ENCODE measurements at regions not wholly inside any gene's neighbourhood (a gene's known extent, or its start where the extent isn't known, plus 50 kb on each side); places are given as distances from the start of the nearest gene placed in this dataset.
"Not testable (repeated sequence)": the region's sequence is repeated elsewhere in the genome, so short reads cannot be mapped to it uniquely, and the experiment has no call there.

DNA sequence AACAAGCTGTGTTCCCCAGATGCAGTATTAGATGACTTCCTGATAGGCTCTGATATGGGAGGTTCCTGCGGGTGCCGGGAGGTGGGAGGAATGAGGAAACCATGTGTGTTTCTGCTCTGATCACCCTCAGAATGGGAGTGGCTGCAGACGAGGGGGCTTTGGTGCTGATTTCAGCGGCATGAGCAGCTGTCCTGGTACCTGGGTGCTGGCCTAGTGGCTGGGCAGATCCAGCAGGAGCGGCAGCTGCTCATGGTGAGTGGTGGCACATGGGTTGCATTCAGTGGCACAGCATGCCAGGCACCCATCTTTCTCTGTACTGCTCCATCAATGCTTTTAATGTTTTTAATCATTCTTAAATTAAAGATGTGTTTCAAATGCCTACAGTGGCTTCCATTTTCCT is 177.2 kb upstream of the NETO1 start:
- DNase-seq: no peak

DNA sequence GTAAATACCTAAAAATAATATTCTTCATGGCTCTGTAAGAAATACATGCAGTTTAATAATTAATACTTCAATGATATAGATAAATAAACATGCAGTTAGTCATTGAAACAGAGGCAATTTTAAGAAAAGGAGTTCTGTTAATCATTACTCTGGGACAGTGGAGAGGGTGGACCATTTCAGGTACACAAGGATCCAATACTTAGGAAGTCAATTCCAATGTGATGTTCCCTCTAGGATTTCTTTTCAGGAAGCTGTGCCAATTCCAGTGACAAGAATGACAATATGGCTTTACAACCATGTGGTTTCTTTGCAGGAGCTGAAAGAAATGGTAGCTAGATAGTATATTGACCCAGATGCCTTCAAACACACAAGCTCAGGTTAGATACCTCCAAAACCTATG is 175.8 kb upstream of the NETO1 start:
- no peak for DNase-seq

DNA sequence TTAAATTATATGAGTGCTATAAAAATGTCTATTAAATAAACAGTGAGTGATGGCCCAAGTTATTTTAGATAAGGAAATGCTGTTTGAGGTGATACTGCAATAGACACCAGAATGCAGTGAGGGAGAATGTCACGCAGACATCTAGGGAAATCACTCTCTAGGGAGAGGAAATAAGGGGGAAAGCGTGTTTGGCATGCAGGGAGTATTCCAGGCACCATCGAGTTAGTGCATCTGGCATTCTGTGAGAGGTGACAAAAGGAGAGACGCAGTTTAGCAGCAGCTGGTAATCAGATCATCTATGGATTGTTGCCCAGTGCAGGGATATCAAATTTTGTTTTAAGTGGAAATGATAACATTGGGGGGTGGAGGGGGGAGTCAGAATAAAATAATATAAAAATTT is 175.4 kb upstream of the NETO1 start:
- DNase-seq: peak; percentile 22

DNA sequence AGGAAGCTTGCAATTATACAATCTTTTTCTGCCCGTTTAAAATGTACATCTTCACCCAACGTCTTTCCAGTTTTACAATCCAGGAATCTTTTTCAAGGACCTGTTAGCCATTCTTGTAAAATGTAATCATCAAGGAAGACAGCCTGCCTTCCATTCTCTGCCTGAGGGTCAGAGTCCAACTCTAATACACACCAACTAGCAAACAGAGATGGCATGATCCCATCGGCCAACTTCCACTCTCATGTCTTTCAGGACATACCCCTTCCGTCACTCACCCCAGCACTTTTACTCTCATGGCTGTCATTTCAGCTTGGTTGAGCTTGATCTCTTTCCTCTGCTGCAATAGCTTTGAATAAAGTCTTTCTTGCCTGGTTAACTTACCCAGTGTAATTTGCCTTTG is 172.5 kb upstream of the NETO1 start:
- no peak for DNase-seq

DNA sequence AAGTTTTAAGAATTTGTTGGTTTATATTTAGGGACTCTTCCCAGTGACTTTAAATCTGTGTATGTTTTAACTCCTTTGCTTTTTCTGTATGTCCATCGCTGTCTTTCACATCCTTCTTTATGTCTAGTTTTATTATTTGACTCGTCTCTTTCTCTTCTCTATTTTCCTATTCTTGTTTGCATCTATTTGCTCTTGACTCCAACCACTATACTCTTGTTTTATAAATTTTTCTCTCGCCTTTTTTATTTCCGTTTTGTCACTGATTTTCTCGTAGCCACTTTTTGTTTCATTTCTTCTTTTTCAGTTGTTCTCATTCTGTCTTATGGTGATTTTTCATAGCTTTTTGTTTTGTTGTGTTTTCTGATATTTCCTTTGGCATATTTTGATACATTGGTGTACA is 170.5 kb upstream of the NETO1 start:
- DNase-seq: no peak

DNA sequence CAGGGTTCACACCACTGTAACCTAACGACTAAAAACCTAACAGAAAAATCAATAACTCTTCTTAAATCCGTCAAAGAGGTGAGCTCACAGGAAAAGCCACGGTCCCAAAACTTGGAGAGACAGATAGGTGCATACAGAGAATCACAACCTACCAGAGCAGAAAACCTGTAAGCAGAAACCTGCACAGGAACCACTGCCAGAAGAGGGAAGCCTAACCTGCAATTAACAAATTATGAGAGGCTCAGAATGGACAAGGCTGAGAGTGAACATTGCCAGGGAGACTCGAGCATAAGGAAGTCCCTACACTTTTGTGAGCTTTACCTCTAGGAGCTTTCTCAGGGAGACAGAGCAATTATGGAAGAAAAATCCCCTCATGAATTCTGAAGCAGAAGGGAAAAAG is 156.2 kb upstream of the NETO1 start:
- DNase-seq: peak; percentile 59

DNA sequence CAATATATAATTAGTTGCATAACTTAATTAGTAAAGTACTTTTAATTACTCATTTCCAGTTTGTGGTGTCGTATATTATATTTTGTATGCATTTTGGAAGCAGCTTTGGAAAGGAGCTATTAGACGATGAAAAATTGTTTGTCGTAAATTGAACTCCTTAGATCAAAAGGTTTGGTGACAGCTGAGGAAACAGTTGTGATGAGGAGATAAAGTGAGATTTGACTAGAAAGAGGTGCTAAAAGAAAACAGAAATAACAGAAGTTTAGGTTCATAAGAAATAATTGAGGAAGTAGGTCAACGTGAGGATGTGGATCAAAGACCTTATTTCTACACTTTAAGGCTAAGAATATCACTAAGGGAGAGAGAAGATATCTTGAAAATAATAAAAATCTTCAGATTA is 141.9 kb upstream of the NETO1 start:
- no peak for DNase-seq

DNA sequence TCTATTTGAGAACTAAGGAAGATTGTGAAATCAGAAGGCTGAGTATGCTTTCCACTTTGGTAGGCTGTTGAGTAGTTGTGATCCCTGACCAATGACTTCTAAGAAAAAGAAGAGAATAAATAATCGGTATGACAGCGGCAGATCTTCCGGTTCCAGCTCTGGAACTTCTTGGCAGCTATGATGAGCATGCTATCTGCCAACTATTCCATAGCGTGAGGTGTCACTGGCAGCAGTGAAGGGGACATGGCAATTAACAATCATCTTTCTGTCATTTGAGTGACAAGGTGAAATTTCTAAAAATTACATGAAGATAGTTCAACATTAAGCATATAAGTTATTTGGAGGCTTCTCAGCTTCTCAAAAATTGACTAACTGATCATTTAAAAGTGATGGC is 140.1 kb upstream of the NETO1 start:
- no peak for DNase-seq

DNA sequence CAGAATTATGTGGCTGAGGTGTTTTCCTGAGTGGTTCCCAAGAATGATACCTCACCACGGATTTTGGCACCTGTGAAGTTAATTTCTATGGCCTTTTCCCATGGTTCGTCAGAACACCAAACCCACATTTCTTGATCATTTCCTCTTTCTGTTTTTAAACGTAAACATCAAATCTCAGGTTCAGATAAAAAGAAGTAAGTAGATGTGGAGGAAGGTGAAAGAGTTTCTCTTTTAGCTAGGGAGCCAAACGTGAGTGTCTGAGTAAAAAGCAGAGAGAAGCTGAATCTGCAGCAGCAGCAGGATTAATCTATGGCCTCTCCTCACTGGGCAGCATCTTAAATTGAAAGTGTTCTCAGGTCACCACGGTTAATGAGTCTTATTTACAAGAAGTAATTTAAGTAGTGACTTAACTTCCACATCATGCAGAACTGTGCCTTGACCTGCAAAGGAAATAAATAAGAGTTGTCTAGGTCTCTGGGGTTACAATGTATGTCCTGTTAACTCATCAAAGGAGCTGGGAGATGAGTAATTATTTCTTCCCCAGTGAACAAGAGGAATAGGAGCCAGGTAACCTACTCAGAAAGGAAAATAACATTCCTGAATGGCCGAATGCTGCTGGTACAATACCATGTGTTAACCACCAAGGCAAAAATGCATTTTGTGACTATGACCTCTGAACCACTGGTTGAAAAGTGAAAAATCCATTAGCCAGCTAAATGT is 139.6 kb upstream of the NETO1 start:
- no peak for DNase-seq

DNA sequence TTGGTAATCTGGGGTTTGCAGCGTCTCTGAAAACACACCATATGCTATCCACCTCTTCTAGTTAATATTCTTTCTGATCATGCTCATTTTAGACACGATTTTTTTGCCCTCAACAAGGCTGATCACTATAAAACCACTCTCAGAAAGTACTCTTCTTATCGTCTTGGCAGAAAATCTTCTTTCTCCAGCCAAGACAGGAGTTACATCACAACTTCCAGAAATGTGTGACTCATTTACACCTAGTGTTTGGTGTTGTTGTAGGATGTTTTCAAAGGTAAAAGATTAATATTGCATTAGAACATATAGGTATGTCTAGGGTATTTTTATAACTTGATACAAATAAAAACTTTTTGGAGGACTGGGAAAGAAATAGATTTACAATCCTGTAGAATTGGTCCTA is 138.5 kb upstream of the NETO1 start:
- no peak for DNase-seq

DNA sequence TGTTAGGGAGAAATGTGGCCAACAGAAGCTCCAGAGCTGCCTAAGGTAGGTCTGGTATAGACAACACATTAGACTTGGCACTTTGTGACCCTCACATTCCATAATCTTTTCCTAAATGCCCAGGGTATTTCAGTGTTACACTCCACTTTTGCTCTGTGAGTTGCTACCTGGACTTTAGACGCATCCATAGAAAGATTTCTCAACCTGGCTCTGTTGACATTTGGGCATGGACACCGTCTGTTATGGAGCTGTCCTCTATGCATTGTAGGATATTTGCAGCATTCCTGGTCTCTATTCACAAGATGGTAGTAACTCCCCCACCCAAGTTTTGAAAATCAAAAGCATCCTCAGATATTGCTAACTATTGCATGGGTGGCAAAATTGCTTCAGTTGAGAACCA is 136.5 kb upstream of the NETO1 start:
- no peak for DNase-seq

DNA sequence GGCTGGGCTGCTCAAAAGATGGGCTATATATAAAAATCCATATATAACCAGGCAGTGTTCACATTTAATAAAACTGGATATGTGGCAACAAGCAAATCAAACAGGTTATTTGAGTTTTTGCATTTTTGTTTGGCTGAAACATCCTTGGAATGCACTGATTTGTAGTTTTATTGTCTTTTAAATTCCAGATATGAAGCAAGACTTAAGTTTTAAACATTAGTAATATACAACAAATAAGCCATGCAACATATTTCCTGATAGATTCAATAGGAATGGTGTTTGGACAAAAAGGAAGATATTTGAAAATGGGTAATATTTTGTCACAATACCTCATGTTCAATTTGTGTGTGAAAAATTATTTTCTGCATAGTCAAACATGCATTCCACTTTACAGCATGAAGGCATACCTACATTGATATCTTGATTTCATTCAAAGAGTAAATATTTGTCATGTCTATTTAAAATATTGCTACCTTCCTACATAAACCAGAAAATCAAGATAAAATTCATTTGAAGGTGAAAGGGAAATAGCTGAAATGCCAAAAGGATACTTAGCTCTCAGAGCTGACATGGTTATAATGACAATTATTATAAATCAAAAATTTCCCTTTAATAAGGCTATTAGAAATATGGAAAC is 132.3 kb upstream of the NETO1 start:
- DNase-seq: no peak

DNA sequence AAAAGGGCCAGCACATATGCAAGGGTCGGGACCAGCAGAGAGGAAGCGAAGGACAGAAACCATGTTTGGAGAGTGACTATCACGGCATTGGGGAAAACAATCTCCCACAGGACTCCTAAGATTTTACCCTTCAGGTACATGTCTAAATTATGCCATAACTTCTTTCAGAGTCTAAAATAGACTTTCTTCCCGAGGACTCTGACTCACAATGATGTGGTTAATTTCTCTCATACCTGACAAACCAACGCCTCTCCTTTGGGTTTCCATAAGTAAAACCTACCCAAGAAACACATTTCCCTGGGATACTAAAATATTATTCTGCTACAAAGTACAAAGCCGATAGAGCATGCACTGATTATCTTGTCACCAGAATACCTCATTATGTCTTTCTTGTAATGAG is 127.8 kb upstream of the NETO1 start:
- DNase-seq: no peak

DNA sequence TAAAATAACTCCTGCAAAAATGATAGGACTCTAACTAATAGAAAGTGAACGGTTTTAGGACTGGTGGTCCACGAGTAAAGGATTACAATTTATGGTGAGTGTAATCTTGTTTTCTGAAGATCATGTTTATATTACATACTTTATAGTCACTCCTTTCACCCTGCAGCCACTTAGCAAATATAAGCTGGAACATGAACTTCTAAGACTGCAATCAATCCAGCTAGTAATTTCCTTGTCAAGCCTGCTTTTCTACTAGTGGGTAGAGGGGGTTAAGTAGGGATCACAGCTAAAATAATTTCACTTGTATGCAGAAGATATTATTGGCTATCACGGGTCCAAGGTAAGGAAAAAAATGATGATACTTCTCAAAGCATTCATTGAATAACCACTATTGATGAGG is 125.5 kb upstream of the NETO1 start:
- DNase-seq: no peak

DNA sequence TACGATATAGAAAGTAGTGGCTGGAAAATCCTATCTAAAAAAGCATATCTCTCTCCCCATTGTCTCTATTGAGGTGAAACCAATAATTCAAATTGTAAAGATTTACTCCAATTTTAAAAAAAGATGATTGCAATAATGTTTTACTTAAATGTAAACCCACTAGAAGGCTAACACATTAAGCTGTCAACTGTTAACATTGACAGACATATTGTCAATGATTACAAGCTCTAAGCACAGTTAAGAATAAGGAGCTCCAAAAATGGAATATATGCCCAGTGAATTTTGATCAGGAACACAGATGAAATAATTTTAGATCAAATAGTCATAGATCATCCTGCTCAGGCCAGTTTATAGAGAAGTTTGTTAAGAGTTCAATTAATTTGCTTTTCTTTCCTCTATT is 123.6 kb upstream of the NETO1 start:
- DNase-seq: no peak

DNA sequence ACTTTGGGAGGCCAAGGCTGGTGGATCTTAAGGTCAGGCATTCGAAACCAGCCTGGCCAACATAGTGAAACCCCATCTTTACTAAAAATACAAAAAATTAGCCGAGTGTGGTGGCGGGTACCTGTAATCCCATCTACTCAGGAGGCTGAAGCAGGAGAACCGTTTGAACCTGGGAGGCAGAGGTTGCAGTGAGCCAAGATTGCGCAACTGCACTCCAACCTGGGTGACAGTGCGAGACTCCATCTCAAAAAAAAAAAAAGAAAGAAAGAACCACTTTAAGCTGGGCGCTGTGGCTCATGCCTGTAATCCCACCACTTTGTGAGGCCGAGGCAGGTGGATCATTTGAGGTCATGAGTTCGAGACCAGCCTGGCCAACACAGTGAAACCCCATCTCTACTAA is 119.8 kb upstream of the NETO1 start:
- not testable (repeated sequence) for DNase-seq

DNA sequence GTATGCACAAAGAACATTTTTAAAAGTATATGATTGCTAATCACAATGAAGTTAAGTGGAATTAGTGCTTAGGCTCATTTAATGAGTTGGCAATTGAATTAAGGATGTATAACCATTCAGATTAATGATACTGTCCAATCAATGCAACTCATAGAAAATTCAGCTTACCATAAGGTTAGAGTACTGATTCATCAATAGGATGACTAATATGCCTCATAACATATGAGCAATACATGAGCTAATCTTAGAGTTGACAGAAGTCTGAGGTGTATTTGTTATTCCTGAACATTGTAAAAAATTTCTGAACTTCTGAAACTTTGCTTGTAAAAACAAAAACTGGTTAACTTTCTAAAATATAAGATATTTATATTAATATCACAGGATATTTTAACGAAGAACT is 118.3 kb upstream of the NETO1 start:
- DNase-seq: no peak

DNA sequence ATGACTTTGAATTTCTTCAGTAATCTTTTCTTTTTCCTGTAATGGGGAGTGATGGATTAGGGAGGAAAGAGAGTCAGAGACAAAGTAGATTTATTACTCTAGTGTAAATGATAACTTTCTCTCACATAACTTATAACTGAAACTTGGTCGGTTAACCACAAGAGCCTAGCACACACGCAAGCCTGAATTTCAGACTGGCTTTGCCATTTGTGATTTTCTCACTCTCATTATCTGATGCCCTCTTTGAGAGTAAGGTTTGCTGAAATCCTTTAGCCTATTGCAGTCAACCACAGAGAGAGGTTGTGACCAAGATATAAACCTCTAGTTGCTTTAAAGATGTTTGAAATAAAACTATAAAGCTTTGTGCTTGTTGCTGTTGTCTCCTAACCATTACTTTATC is 117.9 kb upstream of the NETO1 start:
- DNase-seq: no peak

DNA sequence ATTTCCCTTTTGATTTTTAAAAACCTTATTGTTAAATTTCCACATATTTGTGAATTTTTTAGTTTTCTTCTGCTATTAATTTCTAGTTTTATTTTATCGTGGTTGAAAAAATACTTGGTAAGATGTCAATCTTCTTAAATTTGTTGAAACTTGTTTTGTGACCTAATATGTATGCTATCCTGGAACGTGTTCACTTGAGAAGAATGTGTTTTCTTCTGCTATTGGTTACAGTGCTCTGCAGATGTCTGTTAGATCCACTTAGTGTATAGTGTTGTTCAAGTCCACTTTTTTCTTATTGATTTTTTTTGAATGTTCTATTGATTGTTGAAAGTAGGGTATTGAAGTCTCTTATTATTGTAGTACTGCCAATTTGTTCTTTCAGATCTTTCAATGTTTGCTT is 116.5 kb upstream of the NETO1 start:
- DNase-seq: no peak

DNA sequence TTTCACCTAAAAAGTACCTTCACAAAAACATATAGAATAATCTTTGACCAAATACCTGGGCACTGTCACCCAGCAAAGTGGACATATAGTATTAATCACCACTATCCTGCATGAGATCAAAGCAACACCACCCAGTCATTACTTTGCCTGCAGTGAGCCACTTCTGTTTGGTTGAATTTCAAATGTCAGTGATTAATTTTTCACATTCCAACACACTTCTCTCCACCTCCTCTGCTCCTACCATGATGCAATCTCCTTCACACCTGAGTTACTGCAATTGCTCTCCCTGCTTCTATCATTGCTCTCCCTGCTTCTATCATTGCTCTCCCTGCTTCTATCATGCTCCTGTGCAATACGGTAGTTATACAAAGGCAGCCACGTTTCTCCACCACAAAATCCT is 106.1 kb upstream of the NETO1 start:
- DNase-seq: no peak

DNA sequence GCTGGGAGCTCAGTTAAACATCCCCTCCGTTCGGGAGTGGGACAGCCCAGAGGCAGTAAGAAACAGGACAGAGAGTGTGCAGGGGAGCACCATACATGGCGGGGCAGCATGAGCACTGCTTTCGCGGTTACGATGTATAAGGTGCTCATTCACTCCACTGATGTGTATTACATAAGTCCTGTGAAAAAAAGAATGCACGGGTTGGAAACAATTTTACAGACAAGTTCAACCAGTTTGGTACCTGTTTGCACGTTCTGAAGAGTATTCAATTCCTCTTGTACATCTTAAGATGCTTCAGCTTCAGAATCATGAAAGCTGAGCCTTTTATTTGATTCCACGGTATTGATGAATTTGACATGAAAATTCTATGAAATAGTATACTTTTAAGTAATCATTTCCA is 97.8 kb upstream of the NETO1 start:
- DNase-seq: no peak

DNA sequence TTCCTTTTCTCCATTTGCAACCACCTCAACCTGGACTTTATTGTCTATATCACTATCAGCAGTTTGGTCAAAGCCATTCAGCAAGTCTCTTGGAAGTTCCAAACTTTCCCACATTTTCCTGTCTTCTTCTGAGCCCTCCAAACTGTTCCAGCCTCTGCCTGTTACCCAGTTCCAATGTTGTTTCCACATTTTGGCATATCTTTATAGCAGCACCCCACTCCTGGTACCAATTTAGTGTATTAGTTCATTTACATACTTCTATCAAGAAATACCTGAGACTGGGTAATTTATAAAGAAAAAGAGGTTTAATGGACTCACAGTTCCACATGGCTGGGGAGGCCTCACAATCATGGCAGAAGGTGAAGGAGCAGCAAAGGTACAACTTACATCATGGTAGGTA is 90.4 kb upstream of the NETO1 start:
- DNase-seq: not testable (repeated sequence)

DNA sequence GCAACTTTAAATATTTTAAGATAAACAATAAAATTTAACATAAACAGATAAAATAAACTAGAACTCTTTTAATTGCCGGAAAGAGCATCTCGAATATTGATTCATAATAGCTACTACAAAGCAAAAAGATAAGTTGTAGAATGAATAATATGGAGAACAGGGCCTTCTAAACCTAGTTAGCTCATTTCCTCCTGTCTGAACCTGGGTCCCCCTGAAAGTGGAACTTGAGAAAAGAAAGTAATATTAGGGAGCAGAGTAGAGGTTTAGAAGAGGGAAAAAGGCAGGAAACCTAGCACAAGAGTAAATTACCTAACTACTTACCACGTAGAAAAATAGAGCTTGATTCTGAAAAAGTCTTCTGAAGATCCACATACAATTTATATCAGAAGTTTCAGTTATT is 80.7 kb upstream of the NETO1 start:
- DNase-seq: no peak

DNA sequence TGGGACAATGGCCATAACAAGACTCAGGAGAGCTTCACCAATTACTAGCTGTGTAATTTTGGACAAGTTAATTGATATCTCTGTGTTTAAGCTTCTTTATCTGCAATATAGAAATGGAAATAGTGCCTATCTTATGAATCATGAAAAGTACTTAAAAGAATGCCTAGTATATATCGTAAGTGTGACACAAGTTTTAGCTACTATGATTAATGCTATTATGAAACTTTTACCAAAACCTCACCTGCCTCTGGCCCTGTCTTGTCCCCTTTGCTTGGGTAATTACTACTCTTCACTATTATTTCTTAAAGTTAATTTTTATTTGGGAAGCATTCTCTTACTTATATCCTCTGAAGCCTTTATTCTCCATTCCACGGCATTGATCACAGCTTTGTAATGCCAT is 75.0 kb upstream of the NETO1 start:
- no peak for DNase-seq

DNA sequence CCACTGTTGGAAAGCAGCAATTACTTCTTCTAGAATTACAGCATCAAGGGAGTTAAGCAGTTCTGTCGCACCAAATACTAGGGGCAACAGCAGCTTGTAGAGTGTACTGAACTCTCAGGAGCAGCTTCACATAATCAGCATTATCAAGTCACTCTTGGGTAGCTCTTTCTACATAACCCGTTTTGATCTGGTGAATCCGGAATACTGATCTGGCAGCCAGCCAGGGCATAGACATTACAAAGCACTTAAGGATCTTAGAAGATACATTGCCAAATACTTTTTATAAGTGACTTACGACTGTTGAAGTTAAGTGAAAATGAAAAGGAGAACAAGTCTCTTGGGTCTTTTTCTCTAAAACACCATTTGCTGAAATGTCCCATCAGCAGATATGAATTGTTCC is 73.2 kb upstream of the NETO1 start:
- DNase-seq: peak; percentile 34
